GM23248 (cell line): ENCODE measurements at regions not wholly inside any gene's neighbourhood (a gene's known extent, or its start where the extent isn't known, plus 50 kb on each side); places are given as distances from the start of the nearest gene placed in this dataset.

ENCODE experiments used
- EZH2 ChIP-seq: fragments of 200-600 bp; sonication (generic); IDR thresholded peaks from 2 replicates; pipeline ENCODE4 v1.6.1; 2018; ENCODE audit warnings: antibody characterized with exemption, mild to moderate bottlenecking; ENCODE audit not compliant: insufficient read depth, poor library complexity, severe bottlenecking
- EZH2phosphoT487 ChIP-seq: fragments of 200-600 bp; sonication (generic); IDR thresholded peaks from 2 replicates; pipeline ENCODE4 v1.6.1; 2018; ENCODE audit warnings: antibody characterized with exemption, moderate library complexity, mild to moderate bottlenecking, low read depth; ENCODE audit not compliant: insufficient read depth

GRCh38 chrX:140391313-140391712 is 113.6 kb downstream of the SOX3 start:
- TF ChIP-seq EZH2 (no peak), EZH2phosphoT487 (no peak)
